ENCODE measurements at regions not wholly inside any gene's neighbourhood (a gene's known extent, or its start where the extent isn't known, plus 50 kb on each side); places are given as distances from the start of the nearest gene placed in this dataset.

GRCh38 chr7:155145477-155146255 is 75.5 kb downstream of the HTR5A start:
- TF ChIP-seq CTCF (conservative IDR thresholded peaks at IDR 0.05) (no peak), EZH2 (IDR thresholded peaks at IDR 0.05; ENCODE audit: low read depth) (no peak)
